Esophagus squamous epithelium (tissue), 5 donors: ENCODE measurements at regions not wholly inside any gene's neighbourhood (a gene's known extent, or its start where the extent isn't known, plus 50 kb on each side); places are given as distances from the start of the nearest gene placed in this dataset.

ENCODE experiments used
- DNase-seq: peaks from one replicate; lab custom pipeline; 2025; lab: John Stamatoyannopoulos, UW
- H3K27ac ChIP-seq, 4 donors: fragments of 200-600 bp; sonication (generic); one replicate each; pipeline ENCODE4 v1.5.1; 2016 to 2019; ENCODE audit warnings: mild to moderate bottlenecking in 1 of 4
- H3K27me3 ChIP-seq, 4 donors: fragments of 200-600 bp; sonication (generic); 1 replicate in 3 of 4; 2 replicates in 1 of 4; pipeline versions ENCODE4 v1.5.1 to v1.6.0; 2017 to 2021; ENCODE audit warnings: antibody characterized with exemption in 1 of 4
- H3K36me3 ChIP-seq, 3 donors: fragments of 200-600 bp; sonication (generic); one replicate each; pipeline ENCODE4 v1.5.1; 2016 to 2019
- H3K4me1 ChIP-seq, 3 donors: fragments of 200-600 bp; sonication (generic); one replicate each; pipeline ENCODE4 v1.5.1; 2017 to 2019
- H3K4me3 ChIP-seq, 4 donors: fragments of 200-600 bp; sonication (generic); 1 replicate in 3 of 4; 2 replicates in 1 of 4; pipeline ENCODE4 v1.5.1; 2016 to 2019; ENCODE audit warnings: mild to moderate bottlenecking in 2 of 4, moderate library complexity in 1 of 4
- H3K9me3 ChIP-seq, 3 donors: fragments of 200-600 bp; sonication (generic); one replicate each; pipeline ENCODE4 v1.5.1; 2016 to 2019
- POLR2A ChIP-seq, 4 donors: fragments of 450-650 bp; IDR thresholded peaks; one replicate each; pipeline ENCODE4 v1.6.1; 2017; ENCODE audit warnings: antibody characterized with exemption in 4 of 4, mild to moderate bottlenecking in 4 of 4, moderate library complexity in 3 of 4
- WGBS, 2 donors: methylation state at CpG; one replicate each; pipeline ENCODE4 v1.1.5; 2018; 5-methylcytosine and 5-hydroxymethylcytosine counted together
- intact Hi-C: fragments of 100-400 bp; cut with DNase I; formaldehyde crosslinking; loops from one replicate; pipeline ENCODE4 v1.15.0; 2022
- TF ChIP-seq, protein P1 (sequence below), 6 experiments: fragments of 450-650 bp in 4 of 6; fragments of 200-600 bp in 2 of 6; sonication (generic) in 2 of 6; IDR thresholded peaks; one replicate each; pipeline ENCODE4 v1.5.1; 2016 to 2019; ENCODE audit warnings: antibody characterized with exemption in 6 of 6, mild to moderate bottlenecking in 4 of 6, moderate library complexity in 4 of 6
- donor health status: DM: yes; HTN: yes; CAD: no.

DNA sequence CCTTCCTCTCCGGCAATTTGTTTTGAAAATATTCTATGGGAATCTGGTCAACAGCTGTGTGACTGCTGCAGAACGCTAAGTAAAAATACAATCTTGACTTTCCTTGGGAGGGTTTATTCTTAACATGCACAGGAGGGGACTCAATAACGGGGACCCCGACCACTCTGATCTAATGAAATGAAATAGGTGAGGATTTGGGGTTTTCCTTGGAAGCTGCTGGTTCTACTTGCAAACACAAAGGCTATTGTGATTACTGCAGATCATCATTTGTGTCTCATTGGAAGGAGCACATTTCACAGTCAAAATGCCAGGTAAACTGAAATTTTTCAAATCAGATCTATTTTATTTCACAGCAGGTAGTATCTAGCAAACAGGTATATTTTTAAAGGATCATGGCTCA lies 366.1 kb downstream of the SHANK2 start:
- 70 to 76% methylated on average over 4 of the region's 4 CpGs for WGBS, 2 donors
- no peak for TF ChIP-seq POLR2A (IDR thresholded peaks at IDR 0.05)
- TF ChIP-seq, protein P1, sequence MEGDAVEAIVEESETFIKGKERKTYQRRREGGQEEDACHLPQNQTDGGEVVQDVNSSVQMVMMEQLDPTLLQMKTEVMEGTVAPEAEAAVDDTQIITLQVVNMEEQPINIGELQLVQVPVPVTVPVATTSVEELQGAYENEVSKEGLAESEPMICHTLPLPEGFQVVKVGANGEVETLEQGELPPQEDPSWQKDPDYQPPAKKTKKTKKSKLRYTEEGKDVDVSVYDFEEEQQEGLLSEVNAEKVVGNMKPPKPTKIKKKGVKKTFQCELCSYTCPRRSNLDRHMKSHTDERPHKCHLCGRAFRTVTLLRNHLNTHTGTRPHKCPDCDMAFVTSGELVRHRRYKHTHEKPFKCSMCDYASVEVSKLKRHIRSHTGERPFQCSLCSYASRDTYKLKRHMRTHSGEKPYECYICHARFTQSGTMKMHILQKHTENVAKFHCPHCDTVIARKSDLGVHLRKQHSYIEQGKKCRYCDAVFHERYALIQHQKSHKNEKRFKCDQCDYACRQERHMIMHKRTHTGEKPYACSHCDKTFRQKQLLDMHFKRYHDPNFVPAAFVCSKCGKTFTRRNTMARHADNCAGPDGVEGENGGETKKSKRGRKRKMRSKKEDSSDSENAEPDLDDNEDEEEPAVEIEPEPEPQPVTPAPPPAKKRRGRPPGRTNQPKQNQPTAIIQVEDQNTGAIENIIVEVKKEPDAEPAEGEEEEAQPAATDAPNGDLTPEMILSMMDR (IDR thresholded peaks at IDR 0.05): no peak

DNA sequence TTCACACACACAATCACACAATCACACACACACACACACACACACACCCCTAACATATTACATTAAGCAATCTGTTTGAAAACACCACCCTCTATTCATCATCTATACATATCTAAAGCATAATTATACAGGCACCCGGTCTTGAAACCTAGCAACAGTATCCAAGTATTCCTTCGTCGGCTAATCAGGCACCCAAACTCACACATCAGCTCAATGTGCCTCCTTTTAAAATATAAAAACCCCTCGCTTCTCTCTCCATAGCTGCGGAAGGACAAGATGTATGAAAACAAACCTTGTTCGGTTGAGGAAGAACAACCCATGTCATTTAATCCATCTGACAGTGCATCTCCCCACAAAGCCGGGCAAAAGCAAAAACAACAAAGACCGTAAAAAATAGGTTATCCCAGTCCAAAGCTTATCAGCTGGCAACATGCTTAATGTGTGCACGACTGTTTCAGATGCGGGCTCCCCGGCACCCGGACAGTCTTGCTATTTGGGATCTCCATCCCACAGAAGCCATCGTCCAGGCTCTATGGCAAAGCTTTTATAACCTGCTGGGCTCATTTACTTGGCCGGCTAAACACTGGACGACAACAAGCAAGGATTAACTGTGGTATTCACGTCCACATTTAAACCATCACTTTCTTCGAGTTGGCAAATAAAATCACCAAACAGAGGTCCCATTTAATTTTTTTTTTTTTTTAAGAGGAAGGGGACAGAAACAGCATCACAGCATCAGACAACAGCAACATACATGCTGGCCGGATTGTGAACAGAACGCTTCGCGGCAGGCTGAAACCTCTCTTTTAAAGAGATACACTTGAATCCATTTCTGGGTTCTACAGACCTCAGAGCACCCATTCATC lies 365.5 kb downstream of the SHANK2 start:
- intact Hi-C loops: no loop called here
- Histone ChIP-seq H3K4me3 (no peak overlapping the region), H3K27ac (no peak overlapping the region), H3K4me1 (peaks cover 0 to 3% (median 0%) of the 10 kb centered on the region in 3 donors), H3K27me3 (no peaks in the 10 kb centered on the region), H3K9me3 (no peaks in the 10 kb centered on the region), H3K36me3 (no peaks in the 10 kb centered on the region)
- no peak for DNase-seq
- TF ChIP-seq, protein P1 (IDR thresholded peaks at IDR 0.05): no peak
- TF ChIP-seq POLR2A (IDR thresholded peaks at IDR 0.05): no peak
- WGBS, 2 donors: 75 to 77% methylated on average over 20 to 21 of the region's 21 CpGs

More for the DNA sequence above, 366.1 kb downstream of the SHANK2 start:
- intact Hi-C loops: no loop called here
- H3K27ac ChIP-seq: no peak overlapping the region
- no peaks in the 10 kb centered on the region for H3K27me3 ChIP-seq
- DNase-seq: no peak
- peaks cover 0 to 3% (median 0%) of the 10 kb centered on the region in 3 donors for H3K4me1 ChIP-seq
- no peaks in the 10 kb centered on the region for H3K9me3 ChIP-seq
- H3K36me3 ChIP-seq: no peaks in the 10 kb centered on the region
- no peak overlapping the region for H3K4me3 ChIP-seq

DNA sequence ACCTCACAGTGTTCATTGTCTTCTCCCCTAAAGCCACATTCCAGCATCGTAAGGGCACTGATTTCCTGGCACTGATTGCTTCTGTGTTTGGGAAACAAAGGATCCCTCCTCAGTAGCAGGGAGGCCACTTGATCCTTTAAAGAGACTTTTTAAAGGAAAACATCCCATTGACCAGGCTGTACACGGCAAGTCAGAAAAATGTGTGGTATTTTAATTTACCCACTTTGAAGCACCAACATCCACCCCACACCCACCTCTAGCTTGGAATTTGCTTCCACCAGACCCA lies 364.9 kb downstream of the SHANK2 start:
- H3K27me3 ChIP-seq: no peaks in the 10 kb centered on the region
- intact Hi-C loops: no loop called here
- peaks cover 0 to 3% (median 0%) of the 10 kb centered on the region in 3 donors for H3K4me1 ChIP-seq
- 45 to 47% methylated on average over 2 of the region's 2 CpGs for WGBS, 2 donors
- H3K36me3 ChIP-seq: no peaks in the 10 kb centered on the region
- no peak overlapping the region for H3K27ac ChIP-seq
- no peak for TF ChIP-seq POLR2A (IDR thresholded peaks at IDR 0.05)
- TF ChIP-seq, protein P1 (IDR thresholded peaks at IDR 0.05): no peak
- no peak for DNase-seq
- H3K9me3 ChIP-seq: no peaks in the 10 kb centered on the region
- H3K4me3 ChIP-seq: no peak overlapping the region

DNA sequence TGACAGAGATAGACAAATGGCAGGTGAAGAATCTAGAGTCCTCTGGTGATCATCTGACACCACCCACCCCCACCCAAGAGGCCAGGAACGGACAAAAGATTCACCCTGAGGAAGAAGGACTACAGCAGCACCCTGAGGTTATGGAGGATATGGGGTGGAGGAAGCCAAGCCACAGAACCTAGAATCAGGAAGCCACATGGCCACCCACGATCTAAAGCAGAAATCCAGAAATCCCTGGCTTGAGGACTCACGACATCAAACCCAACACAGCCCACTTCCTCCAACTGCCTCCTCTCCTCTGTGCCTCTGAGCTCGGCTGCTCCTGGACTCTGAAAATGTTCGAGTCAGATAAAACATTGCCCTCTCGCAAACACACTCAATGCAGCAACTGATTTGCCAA lies 364.3 kb downstream of the SHANK2 start:
- WGBS, 2 donors: 78 to 84% methylated on average over 4 to 6 of the region's 6 CpGs
- peaks cover 0 to 3% (median 0%) of the 10 kb centered on the region in 3 donors for H3K4me1 ChIP-seq
- H3K27me3 ChIP-seq: no peaks in the 10 kb centered on the region
- intact Hi-C loops: no loop called here
- no peaks in the 10 kb centered on the region for H3K9me3 ChIP-seq
- TF ChIP-seq, protein P1 (IDR thresholded peaks at IDR 0.05): no peak
- TF ChIP-seq POLR2A (IDR thresholded peaks at IDR 0.05): no peak
- no peak overlapping the region for H3K4me3 ChIP-seq
- DNase-seq: no peak
- H3K36me3 ChIP-seq: no peaks in the 10 kb centered on the region
- H3K27ac ChIP-seq: no peak overlapping the region

DNA sequence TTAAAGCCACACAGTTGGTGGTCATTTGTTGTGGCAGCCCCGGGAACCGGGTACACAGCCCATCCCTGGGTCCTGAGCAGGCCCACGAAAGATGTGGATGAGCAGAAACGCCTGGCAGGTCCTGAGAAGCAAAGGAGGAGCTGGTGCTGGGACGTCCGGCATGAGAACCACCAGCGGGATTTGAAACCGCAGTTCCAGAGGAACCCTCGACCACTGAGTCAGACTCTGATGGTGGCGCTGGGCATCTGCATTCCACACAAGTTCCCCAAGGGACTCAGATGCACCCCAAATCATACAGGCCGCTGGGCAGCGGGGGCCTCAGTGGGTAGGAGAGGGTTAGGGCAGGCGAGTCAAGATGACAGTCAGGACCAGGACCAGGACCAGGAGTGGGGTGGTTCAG lies 363.0 kb downstream of the SHANK2 start:
- TF ChIP-seq, protein P1 (IDR thresholded peaks at IDR 0.05): no peak
- Histone ChIP-seq H3K27me3 (no peaks in the 10 kb centered on the region), H3K36me3 (no peaks in the 10 kb centered on the region), H3K4me3 (no peak overlapping the region), H3K4me1 (no peaks in the 10 kb centered on the region), H3K27ac (no peak overlapping the region), H3K9me3 (no peaks in the 10 kb centered on the region)
- no peak for DNase-seq
- WGBS, 2 donors: 77 to 89% methylated on average over 3 to 12 of the region's 13 CpGs
- intact Hi-C loops: no loop called here
